Neural progenitor cell (in vitro differentiated cells): ENCODE measurements at regions not wholly inside any gene's neighbourhood (a gene's known extent, or its start where the extent isn't known, plus 50 kb on each side); places are given as distances from the start of the nearest gene placed in this dataset.

Experiments used
- EZH2 ChIP-seq: fragments of 200-600 bp; sonication (generic); IDR thresholded peaks from 2 replicates; pipeline ENCODE4 v1.6.1; 2017; ENCODE audit warnings: antibody characterized with exemption, mild to moderate bottlenecking, moderate library complexity
- EZH2phosphoT487 ChIP-seq: fragments of 200-600 bp; sonication (generic); IDR thresholded peaks from 2 replicates; pipeline ENCODE4 v1.6.1; 2017; ENCODE audit warnings: antibody characterized with exemption
- TF ChIP-seq, protein P1 (sequence below): fragments of 200-600 bp; sonication (generic); IDR thresholded peaks from 2 replicates; pipeline ENCODE4 v1.5.1; 2017; ENCODE audit warnings: antibody characterized with exemption, mild to moderate bottlenecking

DNA sequence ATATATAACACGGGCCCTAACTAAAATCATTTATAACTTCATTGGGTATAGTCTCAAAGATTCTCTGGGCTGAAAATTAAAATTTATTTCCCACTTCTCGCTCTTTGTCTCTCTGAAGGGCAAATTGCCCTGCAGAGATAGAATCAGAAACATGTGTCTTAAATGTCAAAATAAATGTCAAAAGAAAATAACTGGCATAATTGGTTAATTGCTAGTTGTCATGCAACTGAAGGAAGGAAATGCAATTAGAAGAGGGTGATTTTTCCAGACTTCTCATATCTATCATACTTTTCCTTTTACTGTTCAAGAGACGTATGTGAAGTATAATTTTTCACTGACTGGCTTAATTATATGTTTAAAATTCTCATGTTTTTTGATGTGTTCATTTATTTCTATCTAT, 80.3 kb upstream of the HMGCLL1 start:
- TF ChIP-seq, protein P1, sequence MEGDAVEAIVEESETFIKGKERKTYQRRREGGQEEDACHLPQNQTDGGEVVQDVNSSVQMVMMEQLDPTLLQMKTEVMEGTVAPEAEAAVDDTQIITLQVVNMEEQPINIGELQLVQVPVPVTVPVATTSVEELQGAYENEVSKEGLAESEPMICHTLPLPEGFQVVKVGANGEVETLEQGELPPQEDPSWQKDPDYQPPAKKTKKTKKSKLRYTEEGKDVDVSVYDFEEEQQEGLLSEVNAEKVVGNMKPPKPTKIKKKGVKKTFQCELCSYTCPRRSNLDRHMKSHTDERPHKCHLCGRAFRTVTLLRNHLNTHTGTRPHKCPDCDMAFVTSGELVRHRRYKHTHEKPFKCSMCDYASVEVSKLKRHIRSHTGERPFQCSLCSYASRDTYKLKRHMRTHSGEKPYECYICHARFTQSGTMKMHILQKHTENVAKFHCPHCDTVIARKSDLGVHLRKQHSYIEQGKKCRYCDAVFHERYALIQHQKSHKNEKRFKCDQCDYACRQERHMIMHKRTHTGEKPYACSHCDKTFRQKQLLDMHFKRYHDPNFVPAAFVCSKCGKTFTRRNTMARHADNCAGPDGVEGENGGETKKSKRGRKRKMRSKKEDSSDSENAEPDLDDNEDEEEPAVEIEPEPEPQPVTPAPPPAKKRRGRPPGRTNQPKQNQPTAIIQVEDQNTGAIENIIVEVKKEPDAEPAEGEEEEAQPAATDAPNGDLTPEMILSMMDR, result no peak
- TF ChIP-seq EZH2 (no peak), EZH2phosphoT487 (no peak)
